COLO668 (cell line): ENCODE measurements at regions not wholly inside any gene's neighbourhood (a gene's known extent, or its start where the extent isn't known, plus 50 kb on each side); places are given as distances from the start of the nearest gene placed in this dataset.
"Not testable (repeated sequence)": the region's sequence is repeated elsewhere in the genome, so short reads cannot be mapped to it uniquely, and the experiment has no call there.

Source experiments
- DNase-seq: peaks from one replicate; lab custom pipeline; 2025; ENCODE audit not compliant: unreplicated experiment; lab: John Stamatoyannopoulos, UW

GRCh38 chr1:157460381-157460780 is 91.9 kb downstream of the FCRL5 start:
- no peak for DNase-seq

- no peak for DNase-seq
Observed at GRCh38 chr1:157457279-157457678, 95.0 kb downstream of the FCRL5 start.

- DNase-seq = no peak
Observed at GRCh38 chr1:157455318-157455717, 97.0 kb downstream of the FCRL5 start.

- DNase-seq = no peak
Observed at GRCh38 chr1:157450106-157450505, 102.2 kb downstream of the FCRL5 start.

GRCh38 chr1:157448636-157449035 is 103.7 kb downstream of the FCRL5 start:
- DNase-seq = no peak

GRCh38 chr1:157446356-157446755 is 106.0 kb downstream of the FCRL5 start:
- not testable (repeated sequence) for DNase-seq

- DNase-seq = not testable (repeated sequence)
Observed at GRCh38 chr1:157445616-157446140, 106.6 kb downstream of the FCRL5 start.

GRCh38 chr1:157442065-157442464 is 110.2 kb downstream of the FCRL5 start:
- DNase-seq = no peak

GRCh38 chr1:157439302-157439954 is 112.9 kb downstream of the FCRL5 start:
- no peak for DNase-seq

- no peak for DNase-seq
Observed at GRCh38 chr1:157438613-157439012, 113.7 kb downstream of the FCRL5 start.

GRCh38 chr1:157438146-157438545 is 114.2 kb downstream of the FCRL5 start:
- no peak for DNase-seq

- DNase-seq = no peak
Observed at GRCh38 chr1:157437296-157437695, 115.0 kb downstream of the FCRL5 start.

GRCh38 chr1:157431751-157432150 is 120.6 kb downstream of the FCRL5 start:
- DNase-seq = no peak

- DNase-seq = no peak
Observed at GRCh38 chr1:157429601-157430240, 122.6 kb downstream of the FCRL5 start.

GRCh38 chr1:157423764-157424163 is 128.6 kb downstream of the FCRL5 start:
- DNase-seq = not testable (repeated sequence)

GRCh38 chr1:157419845-157420542 is 132.3 kb downstream of the FCRL5 start:
- DNase-seq = no peak

GRCh38 chr1:157418659-157419058 is 133.7 kb downstream of the FCRL5 start:
- no peak for DNase-seq

GRCh38 chr1:157418231-157418630 is 134.1 kb downstream of the FCRL5 start:
- no peak for DNase-seq

- no peak for DNase-seq
Observed at GRCh38 chr1:157415661-157416060, 136.7 kb downstream of the FCRL5 start.

- DNase-seq = no peak
Observed at GRCh38 chr1:157412308-157412707, 140.0 kb downstream of the FCRL5 start.

- no peak for DNase-seq
Observed at GRCh38 chr1:157411769-157412168, 140.5 kb downstream of the FCRL5 start.

- no peak for DNase-seq
Observed at GRCh38 chr1:157411064-157411463, 141.3 kb downstream of the FCRL5 start.
